SJCRH30 (cell line): ENCODE measurements at regions not wholly inside any gene's neighbourhood (a gene's known extent, or its start where the extent isn't known, plus 50 kb on each side); places are given as distances from the start of the nearest gene placed in this dataset.

Experiments
- DNase-seq, 2 experiments: peaks; one replicate each; pipeline ENCODE4 v3.0.0-alpha.2; 2015 to 2020
- H3K27ac ChIP-seq: fragments of 250-450 bp; sonication (Bioruptor Pico); 2 replicates; pipeline ENCODE4 v1.5.1; 2020; ENCODE audit warnings: mild to moderate bottlenecking, moderate library complexity
- H3K27me3 ChIP-seq: fragments of 250-450 bp; sonication (Bioruptor Pico); 2 replicates; pipeline ENCODE4 v1.5.1; 2020; ENCODE audit warnings: mild to moderate bottlenecking, moderate library complexity
- H3K36me3 ChIP-seq: fragments of 250-450 bp; sonication (Bioruptor Pico); 2 replicates; pipeline ENCODE4 v1.5.1; 2020; ENCODE audit warnings: mild to moderate bottlenecking, moderate library complexity
- H3K4me1 ChIP-seq: fragments of 250-450 bp; sonication (Bioruptor Pico); 2 replicates; pipeline ENCODE4 v1.5.1; 2020; ENCODE audit warnings: mild to moderate bottlenecking, moderate library complexity
- H3K4me3 ChIP-seq: fragments of 250-450 bp; sonication (Bioruptor Pico); 2 replicates; pipeline ENCODE4 v1.5.1; 2020; ENCODE audit warnings: mild to moderate bottlenecking, moderate library complexity
- H3K9me3 ChIP-seq: fragments of 250-450 bp; sonication (Bioruptor Pico); replicated peaks from 2 replicates; pipeline ENCODE4 v1.5.1; 2020; ENCODE audit warnings: mild to moderate bottlenecking, moderate library complexity

DNA sequence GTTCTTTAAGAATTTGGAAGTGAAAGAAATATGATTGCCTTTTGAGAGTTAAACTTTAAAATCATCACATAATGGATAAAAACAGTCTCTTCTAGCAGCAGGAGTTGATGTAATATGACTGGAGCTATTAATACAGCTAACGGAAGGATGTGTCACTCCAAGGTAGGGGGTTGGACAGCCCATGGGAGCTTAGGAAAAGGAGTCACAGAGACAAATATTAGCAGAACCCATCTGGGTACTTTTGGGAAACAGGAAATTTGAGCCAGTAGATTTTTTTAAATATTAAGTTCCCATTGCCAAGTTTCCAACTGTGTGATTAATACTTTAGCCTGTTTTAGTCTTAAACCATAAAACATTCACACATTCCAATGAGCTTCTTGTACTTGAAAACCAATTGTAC lies 164.7 kb upstream of the RIMS1 start:
- H3K4me3 ChIP-seq = no peak overlapping the region
- no peaks in the 10 kb centered on the region for H3K36me3 ChIP-seq
- H3K4me1 ChIP-seq = peaks cover 17% of the 10 kb centered on the region
- no peaks in the 10 kb centered on the region for H3K27me3 ChIP-seq
- no peak overlapping the region for H3K27ac ChIP-seq
- no peaks in the 10 kb centered on the region; the same call in 1 of the 2 replicates for H3K9me3 ChIP-seq
- DNase-seq = no peak

DNA sequence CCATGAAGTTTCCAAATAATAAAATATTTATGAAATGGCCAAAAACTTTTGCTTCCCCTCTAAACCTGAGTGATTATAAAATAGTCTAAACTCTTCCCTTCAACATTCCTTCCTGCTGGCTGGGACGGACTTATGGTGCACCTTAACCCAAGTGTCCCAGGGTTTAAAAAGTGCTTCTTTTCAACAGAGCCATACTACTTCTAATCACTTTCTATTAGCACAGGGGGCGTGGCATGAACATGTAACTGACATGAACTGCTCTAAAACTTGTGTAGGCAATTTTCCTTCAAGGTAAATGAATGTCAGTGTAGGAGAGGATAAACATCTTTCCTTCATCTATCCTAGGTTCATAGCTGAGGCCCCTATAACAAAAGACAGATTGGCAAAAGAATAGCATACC lies 163.6 kb upstream of the RIMS1 start:
- H3K9me3 ChIP-seq = no peaks in the 10 kb centered on the region; the same call in 1 of the 2 replicates
- no peak overlapping the region for H3K27ac ChIP-seq
- peaks cover 17% of the 10 kb centered on the region for H3K4me1 ChIP-seq
- no peak overlapping the region for H3K4me3 ChIP-seq
- no peaks in the 10 kb centered on the region for H3K36me3 ChIP-seq
- H3K27me3 ChIP-seq = no peaks in the 10 kb centered on the region
- DNase-seq = no peak

GRCh38 chr6:71724456-71725125 lies 161.8 kb upstream of the RIMS1 start:
- Histone ChIP-seq H3K4me3 (no peak overlapping the region), H3K27ac (no peak overlapping the region), H3K9me3 (no peaks in the 10 kb centered on the region; the same call in 1 of the 2 replicates), H3K27me3 (no peaks in the 10 kb centered on the region), H3K4me1 (peaks cover 17% of the 10 kb centered on the region), H3K36me3 (no peaks in the 10 kb centered on the region)
- DNase-seq = peak; percentile 40 to 68

DNA sequence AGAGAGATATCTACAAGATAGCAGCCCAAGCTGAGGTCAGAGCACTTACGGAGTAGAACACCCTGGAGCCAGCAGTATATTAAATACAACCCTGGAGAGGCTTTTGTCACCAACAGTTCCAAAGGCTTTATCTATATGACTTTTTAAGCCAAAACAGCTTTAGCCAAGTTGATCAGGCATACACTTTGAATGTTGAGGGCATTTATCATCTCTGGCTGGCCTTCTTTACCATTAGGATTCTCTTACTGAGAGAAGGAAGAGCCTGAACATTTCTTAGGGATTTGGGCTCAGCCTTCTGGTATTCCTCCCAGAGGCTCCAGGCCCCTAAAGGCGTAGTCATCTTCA lies 161.3 kb upstream of the RIMS1 start:
- Histone ChIP-seq H3K36me3 (no peaks in the 10 kb centered on the region), H3K9me3 (no peaks in the 10 kb centered on the region; the same call in 1 of the 2 replicates), H3K27me3 (no peaks in the 10 kb centered on the region), H3K4me1 (peaks cover 17% of the 10 kb centered on the region), H3K4me3 (no peak overlapping the region), H3K27ac (peak overlapping the region; percentile 25; the same call in 1 of the 2 replicates)
- no peak for DNase-seq

DNA sequence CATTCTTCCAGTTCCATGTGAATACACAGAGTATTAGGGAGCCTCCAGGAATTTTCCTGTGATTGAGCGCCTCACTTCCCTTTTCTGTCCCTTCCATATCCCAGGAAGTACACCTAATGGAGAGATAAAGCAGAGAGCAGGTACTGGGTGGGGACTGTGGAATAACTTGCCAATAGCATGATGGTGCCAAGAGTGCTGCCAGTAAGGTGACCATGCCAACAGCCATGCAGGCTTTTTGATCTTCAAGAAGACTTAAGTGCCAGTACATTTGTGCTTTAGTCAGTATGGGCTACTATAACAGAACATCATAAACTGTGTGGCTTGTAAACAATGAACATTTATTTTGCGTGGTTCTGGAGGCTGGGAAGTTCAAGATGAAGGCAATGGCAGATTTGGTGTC lies 160.2 kb upstream of the RIMS1 start:
- Histone ChIP-seq H3K4me3 (no peak overlapping the region), H3K27me3 (no peaks in the 10 kb centered on the region), H3K27ac (no peak overlapping the region), H3K9me3 (no peaks in the 10 kb centered on the region; the same call in 1 of the 2 replicates), H3K4me1 (peaks cover 17% of the 10 kb centered on the region), H3K36me3 (no peaks in the 10 kb centered on the region)
- DNase-seq = no peak

GRCh38 chr6:71727632-71728294 lies 158.6 kb upstream of the RIMS1 start:
- Histone ChIP-seq H3K9me3 (no peaks in the 10 kb centered on the region; the same call in 1 of the 2 replicates), H3K27ac (no peak overlapping the region), H3K36me3 (no peaks in the 10 kb centered on the region), H3K4me1 (peaks cover 17% of the 10 kb centered on the region), H3K27me3 (no peaks in the 10 kb centered on the region), H3K4me3 (no peak overlapping the region)
- no peak for DNase-seq

GRCh38 chr6:71730284-71730683 lies 156.1 kb upstream of the RIMS1 start:
- no peak overlapping the region for H3K4me3 ChIP-seq
- H3K27ac ChIP-seq = no peak overlapping the region
- H3K36me3 ChIP-seq = no peaks in the 10 kb centered on the region
- H3K9me3 ChIP-seq = no peaks in the 10 kb centered on the region
- peaks cover 12% of the 10 kb centered on the region for H3K4me1 ChIP-seq
- H3K27me3 ChIP-seq = no peaks in the 10 kb centered on the region
- DNase-seq = no peak

DNA sequence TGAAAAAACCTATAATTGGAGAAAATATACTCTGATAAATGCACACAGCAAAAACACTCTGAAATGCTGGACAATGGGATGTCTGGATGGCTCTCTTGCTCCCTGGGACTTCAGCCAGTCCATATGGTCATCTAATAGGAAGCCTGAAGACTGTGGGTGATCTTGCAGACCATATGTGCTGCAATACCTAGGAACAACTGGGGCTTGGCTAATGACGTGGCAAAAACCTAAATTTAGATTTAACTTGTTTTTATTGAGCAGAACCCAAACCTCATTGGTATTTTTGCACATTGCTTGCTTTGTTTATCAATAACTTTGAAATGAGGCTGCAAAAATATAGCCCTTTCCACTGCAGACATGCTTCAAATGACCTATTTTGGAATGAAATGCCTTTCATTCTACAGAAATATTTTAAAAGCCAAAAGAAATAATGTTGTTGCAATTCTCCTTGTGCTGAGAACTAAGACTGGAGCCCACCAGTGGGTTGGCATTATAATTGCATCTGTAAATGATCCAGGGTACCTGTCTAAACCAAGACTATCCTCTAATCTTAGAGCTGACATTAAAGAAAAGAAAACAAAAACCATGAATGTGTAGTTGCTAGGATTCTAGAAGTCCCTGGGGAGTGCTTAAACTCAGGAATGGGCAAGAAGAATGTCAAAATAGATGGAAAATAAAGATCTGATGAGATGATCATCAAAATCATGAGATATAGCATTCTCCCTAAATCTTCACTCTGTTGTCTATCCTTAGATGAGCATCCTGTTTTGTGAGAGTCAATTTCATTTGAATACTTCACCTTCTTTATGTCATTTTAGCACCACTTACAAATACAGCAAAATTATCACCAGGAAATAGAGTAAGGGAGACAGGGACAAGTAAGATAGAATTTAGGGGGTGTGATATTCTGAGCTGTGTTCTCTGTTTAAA lies 152.1 kb upstream of the RIMS1 start:
- Histone ChIP-seq H3K36me3 (no peaks in the 10 kb centered on the region), H3K9me3 (no peaks in the 10 kb centered on the region), H3K27ac (no peak overlapping the region), H3K4me1 (peaks cover 7% of the 10 kb centered on the region; the same call in 1 of the 2 replicates), H3K4me3 (no peak overlapping the region), H3K27me3 (no peaks in the 10 kb centered on the region)
- no peak for DNase-seq

DNA sequence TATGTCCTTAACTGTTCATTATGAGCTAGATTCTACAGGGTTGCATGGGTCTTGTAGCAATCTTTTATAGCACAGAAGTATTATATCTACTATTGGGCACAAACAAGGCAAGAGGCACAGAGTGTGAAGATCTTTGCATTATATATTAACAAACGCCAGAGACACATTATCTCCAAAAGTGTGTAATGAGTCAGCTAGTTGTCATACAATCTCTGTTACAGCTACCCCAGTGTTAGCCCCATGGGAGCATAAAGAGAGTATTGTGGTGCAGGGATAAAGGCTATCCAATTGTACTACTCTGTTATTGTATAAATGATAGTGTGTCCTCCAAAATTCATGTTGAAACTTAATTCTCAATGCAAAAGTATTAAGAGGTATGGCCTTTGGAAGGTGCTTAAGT lies 148.4 kb upstream of the RIMS1 start:
- Histone ChIP-seq H3K36me3 (no peaks in the 10 kb centered on the region), H3K9me3 (no peaks in the 10 kb centered on the region), H3K4me3 (no peak overlapping the region), H3K27ac (no peak overlapping the region), H3K4me1 (peaks cover 17% of the 10 kb centered on the region; the same call in 1 of the 2 replicates), H3K27me3 (no peaks in the 10 kb centered on the region)
- DNase-seq = no peak

DNA sequence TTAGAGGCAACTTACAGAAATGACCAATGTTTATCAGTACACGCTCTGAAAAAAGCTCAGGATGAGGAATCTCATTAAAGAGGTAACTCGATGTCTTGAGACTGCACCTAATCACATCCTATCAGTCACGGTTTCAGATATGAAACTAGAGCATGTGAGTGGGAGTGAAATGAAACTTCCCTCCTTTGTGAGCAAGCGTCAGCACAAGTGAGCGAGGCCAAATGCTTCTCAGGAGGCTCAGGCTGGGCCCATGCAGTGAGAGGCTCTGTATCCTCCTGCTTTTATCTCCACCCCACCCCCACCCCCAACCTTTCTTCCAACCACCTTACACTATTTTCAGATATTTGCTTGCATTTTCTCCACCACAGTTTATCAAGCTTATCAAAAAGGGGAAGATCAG lies 140.8 kb upstream of the RIMS1 start:
- Histone ChIP-seq H3K27me3 (no peaks in the 10 kb centered on the region), H3K36me3 (no peaks in the 10 kb centered on the region), H3K4me3 (no peak overlapping the region), H3K4me1 (peaks cover 12% of the 10 kb centered on the region; the same call in 1 of the 2 replicates), H3K9me3 (no peaks in the 10 kb centered on the region), H3K27ac (peak overlapping the region; percentile 5; the same call in 1 of the 2 replicates)
- DNase-seq = peak; percentile 36 to 66

GRCh38 chr6:71766146-71766760 lies 120.1 kb upstream of the RIMS1 start:
- H3K9me3 ChIP-seq = no peaks in the 10 kb centered on the region
- 0 out of 2 replicates have a peak, but pooled peaks cover 3% of the 10 kb centered on the region for H3K27me3 ChIP-seq
- DNase-seq = no peak
- H3K4me3 ChIP-seq = no peak overlapping the region
- no peak overlapping the region for H3K27ac ChIP-seq
- H3K36me3 ChIP-seq = no peaks in the 10 kb centered on the region
- no peaks in the 10 kb centered on the region for H3K4me1 ChIP-seq

DNA sequence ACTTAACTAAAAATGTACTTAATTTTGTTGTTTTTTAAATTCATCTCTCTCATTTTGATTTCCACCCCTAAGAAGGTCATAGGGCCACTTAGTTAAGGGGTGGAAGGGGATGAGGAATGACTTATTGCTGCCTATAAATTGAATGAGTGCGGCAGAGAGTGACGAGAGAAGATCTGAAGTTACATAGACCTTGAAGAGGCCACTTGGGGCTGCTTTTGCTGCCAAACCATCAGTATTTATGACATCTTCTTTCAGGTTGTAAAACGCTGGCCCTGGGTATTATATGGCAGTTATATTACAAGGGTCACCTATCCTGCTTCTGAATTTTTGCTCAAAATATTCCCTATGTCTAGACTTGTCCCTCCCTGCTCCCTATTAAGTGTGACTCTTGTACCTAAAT lies 119.6 kb upstream of the RIMS1 start:
- H3K4me3 ChIP-seq = no peak overlapping the region
- no peak for DNase-seq
- no peaks in the 10 kb centered on the region for H3K9me3 ChIP-seq
- H3K4me1 ChIP-seq = no peaks in the 10 kb centered on the region
- no peak overlapping the region for H3K27ac ChIP-seq
- H3K27me3 ChIP-seq = 0 out of 2 replicates have a peak, but pooled peaks cover 3% of the 10 kb centered on the region
- H3K36me3 ChIP-seq = no peaks in the 10 kb centered on the region

- H3K4me3 ChIP-seq = no peak overlapping the region
- H3K36me3 ChIP-seq = no peaks in the 10 kb centered on the region
- DNase-seq = no peak
- no peaks in the 10 kb centered on the region for H3K9me3 ChIP-seq
- H3K4me1 ChIP-seq = no peaks in the 10 kb centered on the region
- H3K27me3 ChIP-seq = 0 out of 2 replicates have a peak, but pooled peaks cover 3% of the 10 kb centered on the region
- H3K27ac ChIP-seq = no peak overlapping the region
Measured at GRCh38 chr6:71768356-71768755, 118.0 kb upstream of the RIMS1 start.

GRCh38 chr6:71808865-71809264 lies 77.5 kb upstream of the RIMS1 start:
- H3K36me3 ChIP-seq = no peaks in the 10 kb centered on the region
- H3K4me3 ChIP-seq = no peak overlapping the region
- DNase-seq = no peak
- no peaks in the 10 kb centered on the region for H3K4me1 ChIP-seq
- H3K9me3 ChIP-seq = no peaks in the 10 kb centered on the region; the same call in 1 of the 2 replicates
- no peaks in the 10 kb centered on the region for H3K27me3 ChIP-seq
- no peak overlapping the region for H3K27ac ChIP-seq
